T-helper 1 cell treated with Interleukin-12 subunit alpha and Interleukin-12 subunit beta and Interleukin-4 antibody, amounts not matched to agents 30 ng/mL and 1 ng/mL, for 36 hours (primary cell): ENCODE measurements at regions not wholly inside any gene's neighbourhood (a gene's known extent, or its start where the extent isn't known, plus 50 kb on each side); places are given as distances from the start of the nearest gene placed in this dataset.

Source experiments
- intact Hi-C: fragments of 100-400 bp; cut with micrococcal nuclease; formaldehyde crosslinking; loops from one replicate; pipeline ENCODE4 v1.15.1; 2024

GRCh38 chr2:226680719-226681118 is 118.9 kb downstream of the IRS1 start:
- intact Hi-C loops: no loop called here

GRCh38 chr2:226679389-226680065 is 120.1 kb downstream of the IRS1 start:
- intact Hi-C loops: no loop called here

GRCh38 chr2:226678422-226678821 is 121.2 kb downstream of the IRS1 start:
- intact Hi-C loops: no loop called here

GRCh38 chr2:226677080-226677479 is 122.5 kb downstream of the IRS1 start:
- intact Hi-C loops: no loop called here

DNA sequence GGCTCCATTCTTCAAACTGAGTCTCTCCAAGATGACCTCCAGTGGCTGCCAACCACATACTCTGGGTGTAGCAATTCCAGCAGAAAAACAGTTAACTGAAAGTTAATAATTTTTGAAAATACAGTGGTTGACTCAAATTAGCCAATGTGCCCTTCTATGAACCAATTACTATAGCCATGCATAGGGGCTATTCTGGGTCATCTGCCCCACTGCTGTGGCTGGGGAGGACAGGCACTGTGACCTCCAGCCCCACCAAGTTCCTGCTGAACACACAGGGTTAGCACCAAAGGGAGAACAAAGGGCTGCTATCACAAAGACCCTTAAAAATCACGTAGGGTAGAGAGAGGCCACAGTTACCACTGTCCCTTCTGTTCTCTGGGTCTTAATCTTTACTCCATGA is 123.0 kb downstream of the IRS1 start:
- intact Hi-C loops: no loop called here

GRCh38 chr2:226674123-226674522 is 125.5 kb downstream of the IRS1 start:
- intact Hi-C loops: no loop called here

DNA sequence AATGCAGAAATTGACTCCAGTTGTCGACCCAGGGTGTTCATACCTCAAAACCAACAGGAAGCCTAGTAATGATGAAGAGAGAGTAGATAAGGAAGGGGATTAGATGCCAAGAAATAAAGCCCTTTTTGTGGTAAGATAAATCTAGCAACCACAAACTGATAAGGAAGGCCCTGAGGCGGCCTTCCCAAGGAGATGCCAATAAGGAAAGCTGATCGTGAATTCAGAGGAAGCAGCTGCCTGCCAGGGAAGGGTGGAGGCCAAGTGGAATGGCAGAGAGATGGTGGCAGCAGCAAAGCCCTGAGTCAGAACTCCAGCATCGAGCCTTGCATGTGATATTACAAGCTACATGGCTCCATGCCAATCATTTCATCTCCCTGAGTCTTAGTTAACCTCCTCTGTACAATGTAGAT is 126.3 kb downstream of the IRS1 start:
- intact Hi-C loops: no loop called here

DNA sequence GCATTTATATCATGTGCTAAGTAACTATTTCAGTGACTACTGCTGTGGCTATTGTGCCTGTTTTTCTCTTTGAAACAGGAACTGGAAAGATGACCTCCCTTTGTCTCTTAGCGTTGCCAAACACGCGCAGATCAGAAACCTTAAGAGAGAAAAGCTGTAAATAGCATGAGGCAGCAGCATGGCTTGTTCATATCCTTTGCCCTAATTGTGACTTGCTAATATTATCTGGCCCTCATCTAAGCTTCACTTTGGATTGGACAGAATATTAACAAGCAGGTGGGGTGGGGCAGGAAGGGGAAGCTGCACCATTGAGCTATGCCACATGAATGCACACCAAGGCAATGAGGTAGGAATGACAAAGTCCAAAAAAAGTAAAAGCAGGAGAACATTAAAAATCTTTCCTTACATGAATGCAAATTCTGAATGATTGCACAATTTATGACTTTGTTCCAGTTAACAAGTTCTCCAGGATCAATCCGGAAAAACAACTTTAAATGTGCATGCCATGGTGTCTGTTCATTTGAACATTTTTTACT is 128.4 kb downstream of the IRS1 start:
- intact Hi-C loops: no loop called here

DNA sequence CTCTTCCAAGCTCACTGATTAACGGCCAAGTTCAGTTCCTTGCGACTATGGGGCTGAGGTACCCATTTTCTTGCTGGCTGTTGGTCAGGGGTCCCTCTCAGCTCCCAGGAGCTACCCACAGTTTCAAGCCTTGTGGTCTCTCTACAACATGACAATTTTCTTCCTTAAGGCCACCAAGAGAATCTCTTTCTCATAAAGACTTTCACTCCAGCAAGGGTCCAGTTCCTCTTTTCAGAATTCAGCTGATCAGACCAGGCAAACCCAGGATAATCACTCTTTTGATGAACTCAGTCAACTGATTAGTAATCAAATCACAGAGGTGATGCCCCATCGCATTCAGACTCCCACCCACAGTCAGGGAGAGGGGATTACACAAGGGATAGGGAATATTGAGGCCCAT is 129.7 kb downstream of the IRS1 start:
- intact Hi-C loops: no loop called here

- intact Hi-C loops: no loop called here
These were observed 130.4 kb downstream of the IRS1 start for GRCh38 chr2:226669249-226669648.

- intact Hi-C loops: no loop called here
These were observed 131.9 kb downstream of the IRS1 start for GRCh38 chr2:226667736-226668135.

- intact Hi-C loops: no loop called here
These were observed 134.3 kb downstream of the IRS1 start for GRCh38 chr2:226665306-226665831.

DNA sequence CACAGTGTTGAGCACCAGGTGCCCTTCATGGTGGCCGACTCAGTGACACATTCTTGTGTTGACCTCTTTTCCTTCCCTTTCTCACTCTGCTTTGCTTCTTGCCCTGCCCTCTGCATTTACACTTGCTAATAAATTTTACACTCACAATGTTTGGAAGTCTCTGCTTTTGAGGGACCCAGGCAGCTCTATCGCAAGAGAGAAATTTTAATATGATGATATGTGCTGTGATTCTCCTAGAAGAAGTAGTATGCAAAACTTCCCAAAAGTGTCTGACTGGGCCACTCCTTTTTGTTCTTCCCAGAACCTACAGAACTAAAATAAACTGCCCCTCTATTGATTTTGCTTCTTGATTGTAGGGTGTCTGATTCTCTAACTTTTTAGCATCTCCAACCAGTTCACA is 135.0 kb downstream of the IRS1 start:
- intact Hi-C loops: no loop called here

DNA sequence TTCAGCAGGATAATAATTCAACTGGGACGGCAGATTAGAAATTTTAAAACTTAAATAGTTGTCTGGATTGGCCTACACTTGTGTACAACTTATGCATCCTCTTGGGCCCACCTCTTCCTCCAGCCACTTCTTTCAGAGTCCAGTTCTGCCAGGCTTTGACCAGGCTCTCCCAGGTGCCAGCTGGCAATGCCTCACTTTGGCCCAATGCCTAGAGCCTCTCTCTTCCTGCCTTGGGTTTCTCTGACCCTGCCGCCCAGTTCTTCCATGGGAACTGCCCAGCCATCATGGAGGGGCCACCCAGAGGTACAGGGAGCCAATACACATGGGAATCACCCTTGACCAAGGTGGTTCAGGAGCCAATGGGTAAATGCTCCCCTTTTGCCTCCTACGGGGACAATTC is 135.5 kb downstream of the IRS1 start:
- intact Hi-C loops: no loop called here

DNA sequence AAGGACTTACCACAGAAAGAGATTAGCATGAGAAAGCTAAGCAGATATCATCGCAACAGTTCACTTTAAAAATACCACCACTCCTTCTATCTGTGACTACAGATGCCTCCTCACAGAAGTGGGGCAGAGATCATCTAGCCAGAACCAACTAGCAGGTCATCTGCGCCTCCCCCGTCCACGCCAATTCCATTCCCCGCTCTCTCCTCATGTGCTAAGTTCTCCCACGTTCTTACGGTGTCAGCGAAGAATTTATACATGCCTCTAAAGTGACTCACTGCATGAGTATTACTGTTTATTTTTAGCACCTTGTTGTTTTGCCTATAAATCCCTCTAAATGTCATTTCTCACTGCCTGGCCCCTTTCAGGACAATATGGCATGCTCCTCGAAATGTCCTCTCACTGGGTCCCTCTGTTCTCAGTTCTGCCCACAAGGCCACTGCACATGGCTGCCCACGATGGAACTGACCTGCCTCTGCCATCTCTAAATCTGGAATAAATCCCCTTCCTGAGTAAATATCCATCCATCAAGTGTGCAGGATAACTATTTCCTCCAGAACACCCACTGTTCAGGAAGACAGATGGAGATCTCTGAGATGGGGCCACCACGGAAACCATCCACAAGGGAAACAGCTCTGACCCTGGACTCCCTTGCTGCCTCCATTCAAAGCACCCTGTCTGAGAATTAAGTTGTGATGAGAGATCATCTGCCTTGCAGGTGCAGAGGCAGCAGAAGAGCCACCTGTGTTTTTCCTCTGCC is 137.7 kb downstream of the IRS1 start:
- intact Hi-C loops: no loop called here

DNA sequence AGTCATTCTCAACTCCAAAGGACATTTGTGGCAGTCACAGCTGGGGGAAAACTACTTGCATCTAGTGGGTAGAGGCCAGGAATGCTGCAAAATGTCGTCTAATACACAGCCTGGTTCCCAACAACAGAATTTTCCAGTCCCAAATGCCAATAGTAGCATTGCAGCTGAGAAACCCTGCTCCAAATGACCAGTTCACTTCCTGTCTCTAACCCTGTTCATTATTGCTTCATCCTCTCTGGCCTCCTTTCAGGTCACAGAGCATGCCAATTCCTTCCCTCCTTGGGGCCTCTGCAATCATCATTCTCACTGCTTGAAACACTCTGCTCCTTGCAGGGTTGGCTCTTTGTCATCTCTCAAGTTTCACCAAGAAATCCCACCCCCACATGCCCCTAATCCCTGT is 139.1 kb downstream of the IRS1 start:
- intact Hi-C loops: no loop called here

DNA sequence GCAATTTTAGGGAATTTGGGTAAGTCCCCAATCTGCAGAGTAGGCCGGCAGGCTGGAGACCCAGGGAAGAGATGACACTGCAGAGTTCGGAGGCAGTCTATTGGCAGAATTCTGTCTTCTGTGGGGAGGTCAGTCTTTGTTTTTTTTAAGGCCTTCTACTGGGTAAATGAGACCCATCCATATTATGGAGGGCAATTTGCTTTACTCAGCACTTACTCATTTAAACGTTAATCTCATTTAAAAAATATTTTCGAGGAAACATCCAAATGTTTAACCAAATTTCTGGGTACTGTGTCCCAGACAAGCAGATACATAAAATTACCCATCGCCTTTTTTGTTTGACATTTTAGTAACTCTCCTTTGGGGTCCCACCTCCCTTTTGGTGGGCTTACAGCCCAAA is 139.5 kb downstream of the IRS1 start:
- intact Hi-C loops: no loop called here

- intact Hi-C loops: loop anchor here (10.0 kb wide), 4 partner anchors 665 to 1735 kb away; partner anchors contain the start of gene MFF
These were observed 140.2 kb downstream of the IRS1 start for GRCh38 chr2:226659410-226659809.

- intact Hi-C loops: loop anchor here (1.0 to 10.0 kb wide), 5 partner anchors 666 to 1734 kb away; partner anchors contain the start of gene MFF
These were observed 141.1 kb downstream of the IRS1 start for GRCh38 chr2:226658555-226658954.

- intact Hi-C loops: loop anchor here (1.0 to 10.0 kb wide), 5 partner anchors 667 to 1733 kb away; partner anchors contain the start of gene MFF
These were observed 142.1 kb downstream of the IRS1 start for GRCh38 chr2:226657340-226658053.

DNA sequence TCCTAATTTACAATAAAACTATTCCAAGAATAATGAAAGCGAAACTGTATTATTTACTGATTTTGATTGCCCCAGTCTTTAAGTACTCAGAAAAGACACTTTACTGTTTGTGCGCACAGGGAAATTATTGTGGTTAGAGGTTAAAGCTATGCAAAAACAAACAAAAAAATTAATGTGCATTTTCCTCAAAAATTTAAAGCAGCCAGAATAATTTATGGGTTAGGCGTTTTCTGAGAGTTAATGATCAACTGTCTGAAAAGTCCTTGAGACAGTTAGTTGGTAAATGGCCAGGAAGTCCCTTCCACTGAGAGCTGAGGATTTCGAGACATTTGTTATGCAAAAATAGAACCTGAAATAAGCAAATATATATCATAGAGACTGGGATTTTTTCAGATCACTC is 143.3 kb downstream of the IRS1 start:
- intact Hi-C loops: loop anchor here (10.0 kb wide), 4 partner anchors 668 to 1732 kb away; partner anchors contain the start of gene MFF
